CD14-positive monocyte (primary cell): ENCODE measurements at regions not wholly inside any gene's neighbourhood (a gene's known extent, or its start where the extent isn't known, plus 50 kb on each side); places are given as distances from the start of the nearest gene placed in this dataset.

ENCODE experiments used
- DNase-seq, 3 donors: peaks; one replicate each; pipeline ENCODE4 v3.0.0-alpha.2; 2011 to 2022
- H2AFZ ChIP-seq: 2 replicates; pipeline ENCODE4 v1.6.0; 2012; ENCODE audit warnings: mild to moderate bottlenecking, low read depth, low read length, inconsistent platforms; ENCODE audit not compliant: insufficient read depth, poor library complexity, severe bottlenecking
- H3K27ac ChIP-seq, 2 donors: 1 replicate in 1 of 2; 2 replicates in 1 of 2; pipeline ENCODE4 v1.5.1; 2012 to 2013; ENCODE audit warnings: low read length in 2 of 2, control low read depth in 1 of 2, inconsistent platforms in 1 of 2, low read depth in 1 of 2, mild to moderate bottlenecking in 1 of 2
- H3K27me3 ChIP-seq, 2 donors: one replicate each; pipeline versions ENCODE4 v1.6.0 to v1.6.1; 2011 to 2013; ENCODE audit warnings: low read length in 2 of 2; ENCODE audit not compliant: control insufficient read depth in 2 of 2, insufficient read depth in 2 of 2
- H3K36me3 ChIP-seq, 2 donors: replicated peaks in 1 of 2; 1 replicate in 1 of 2; 2 replicates in 1 of 2; pipeline versions ENCODE4 v1.5.1 to v1.6.1; 2012 to 2013; ENCODE audit warnings: low read length in 2 of 2, control low read depth in 1 of 2, inconsistent platforms in 1 of 2, mild to moderate bottlenecking in 1 of 2; ENCODE audit not compliant: insufficient read depth in 2 of 2, control insufficient read depth in 1 of 2
- H3K4me1 ChIP-seq, 2 donors: 1 replicate in 1 of 2; 2 replicates in 1 of 2; pipeline versions ENCODE4 v1.5.1 to v1.6.1; 2012 to 2013; ENCODE audit warnings: low read length in 2 of 2, control low read depth in 1 of 2, inconsistent platforms in 1 of 2, mild to moderate bottlenecking in 1 of 2, moderate library complexity in 1 of 2; ENCODE audit not compliant: insufficient read depth in 2 of 2, control insufficient read depth in 1 of 2
- H3K4me2 ChIP-seq: replicated peaks from 2 replicates; pipeline ENCODE3; 2012; ENCODE audit warnings: low read length, moderate library complexity, mild to moderate bottlenecking; ENCODE audit not compliant: poor library complexity, severe bottlenecking; ENCODE audit errors: extremely low read depth
- H3K4me3 ChIP-seq, 3 experiments: fragments of 200-600 bp in 1 of 3; sonication (generic) in 1 of 3; replicated peaks in 1 of 3; 1 replicate in 2 of 3; 2 replicates in 1 of 3; pipeline ENCODE4 v1.5.1; 2011 to 2013; ENCODE audit warnings: low read length in 3 of 3, mild to moderate bottlenecking in 3 of 3, control low read depth in 2 of 3, low read depth in 2 of 3, inconsistent platforms in 1 of 3, moderate library complexity in 1 of 3
- H3K79me2 ChIP-seq: 2 replicates; pipeline ENCODE4 v1.6.0; 2012; ENCODE audit warnings: mild to moderate bottlenecking, control low read depth, inconsistent platforms, low read length, moderate library complexity; ENCODE audit not compliant: insufficient read depth
- H3K9ac ChIP-seq: 2 replicates; pipeline ENCODE4 v1.6.0; 2017; ENCODE audit warnings: low read length, mild to moderate bottlenecking; ENCODE audit not compliant: insufficient read depth, poor library complexity, severe bottlenecking
- H3K9me3 ChIP-seq, 2 donors: replicated peaks in 1 of 2; 1 replicate in 1 of 2; 2 replicates in 1 of 2; pipeline versions ENCODE4 v1.5.1 to v1.6.1; 2012 to 2013; ENCODE audit warnings: low read length in 2 of 2, control low read depth in 1 of 2; ENCODE audit not compliant: control insufficient read depth in 1 of 2, insufficient read depth in 1 of 2
- H4K20me1 ChIP-seq: 2 replicates; pipeline ENCODE4 v1.6.0; 2012; ENCODE audit warnings: mild to moderate bottlenecking, low read length, control low read depth, moderate library complexity; ENCODE audit not compliant: insufficient read depth
- H3K27ac Mint-ChIP-seq, 7 donors: one replicate each; pipeline ENCODE4 v1.8.0; 2020; ENCODE audit warnings: mild to moderate bottlenecking in 7 of 7, mixed read lengths in 7 of 7, moderate library complexity in 6 of 7, inconsistent platforms in 2 of 7
- H3K27me3 Mint-ChIP-seq, 3 donors: one replicate each; pipeline ENCODE4 v1.8.0; 2021 to 2022; ENCODE audit warnings: low read depth in 3 of 3, mild to moderate bottlenecking in 3 of 3, mixed read lengths in 3 of 3, moderate library complexity in 3 of 3, inconsistent platforms in 1 of 3
- H3K36me3 Mint-ChIP-seq, 2 donors: one replicate each; pipeline ENCODE4 v1.8.0; 2020; ENCODE audit warnings: mixed read lengths in 2 of 2, inconsistent platforms in 1 of 2, mild to moderate bottlenecking in 1 of 2
- H3K4me1 Mint-ChIP-seq: one replicate; pipeline ENCODE4 v1.8.0; 2020; ENCODE audit warnings: mild to moderate bottlenecking, mixed read lengths
- H3K4me3 Mint-ChIP-seq, 2 donors: one replicate each; pipeline ENCODE4 v1.8.0; 2020; ENCODE audit warnings: mild to moderate bottlenecking in 2 of 2, mixed read lengths in 2 of 2, moderate library complexity in 1 of 2
- H3K9me3 Mint-ChIP-seq, 7 donors: one replicate each; pipeline ENCODE4 v1.8.0; 2020 to 2022; ENCODE audit warnings: mixed read lengths in 7 of 7, mild to moderate bottlenecking in 6 of 7, moderate library complexity in 6 of 7, inconsistent platforms in 2 of 7
- CTCF ChIP-seq: fragments of 200-600 bp; IDR thresholded peaks from one replicate; pipeline ENCODE4 v1.8.0; 2022; ENCODE audit warnings: antibody characterized with exemption, mild to moderate bottlenecking
- WGBS: methylation state at CpG from one replicate; pipeline ENCODE4 v1.1.5; 2013; ENCODE audit warnings: missing lambda C conversion rate; ENCODE audit not compliant: insufficient coverage; 5-methylcytosine and 5-hydroxymethylcytosine counted together
- intact Hi-C, 2 donors: fragments of 100-400 bp; cut with micrococcal nuclease; formaldehyde crosslinking; loops; one replicate each; pipeline versions ENCODE4 v1.15.0 to v1.15.1; 2023

DNA sequence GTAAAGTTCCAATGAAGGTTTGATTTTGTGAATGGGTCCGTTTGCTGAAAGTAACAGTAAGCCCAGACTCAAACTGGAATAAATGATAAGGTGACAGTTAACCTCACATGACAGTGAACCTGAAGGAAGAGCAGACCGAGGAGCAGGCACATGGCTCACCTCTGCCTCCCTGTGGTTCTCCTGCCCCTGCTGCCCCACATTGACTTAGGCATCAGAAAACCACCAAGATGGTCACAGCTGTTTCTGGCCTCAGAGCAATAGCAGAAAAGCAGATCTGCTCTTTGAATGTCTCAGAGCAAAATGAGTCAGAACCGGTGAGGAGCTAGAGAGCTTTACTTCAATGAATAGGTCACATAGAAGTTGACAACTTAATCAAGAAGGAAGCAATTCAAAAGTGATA, 487.6 kb downstream of the METTL4 start:
- H3K79me2 ChIP-seq, result no peaks in the 10 kb centered on the region
- H3K9me3 ChIP-seq, result no peaks in the 10 kb centered on the region
- no peak overlapping the region for H3K27ac ChIP-seq
- no peaks in the 10 kb centered on the region for H4K20me1 ChIP-seq
- Mint-ChIP-seq H3K4me3 (no peak overlapping the region), H3K36me3 (no peaks in the 10 kb centered on the region), H3K27ac (no peak overlapping the region), H3K9me3 (no peaks in the 10 kb centered on the region), H3K4me1 (peaks cover 16% of the 10 kb centered on the region), H3K27me3 (no peaks in the 10 kb centered on the region)
- WGBS, result 33% methylated on average over 3 of the region's 3 CpGs
- H2AFZ ChIP-seq, result no peak overlapping the region
- no peak overlapping the region for H3K4me2 ChIP-seq
- DNase-seq, result no peak
- TF ChIP-seq CTCF, result no peak
- no peak overlapping the region for H3K9ac ChIP-seq
- intact Hi-C loops, result no loop called here
- H3K4me3 ChIP-seq, result no peak overlapping the region
- peaks cover 10 to 12% of the 10 kb centered on the region in 2 donors for H3K4me1 ChIP-seq
- H3K27me3 ChIP-seq, result no peaks in the 10 kb centered on the region
- no peaks in the 10 kb centered on the region for H3K36me3 ChIP-seq

DNA sequence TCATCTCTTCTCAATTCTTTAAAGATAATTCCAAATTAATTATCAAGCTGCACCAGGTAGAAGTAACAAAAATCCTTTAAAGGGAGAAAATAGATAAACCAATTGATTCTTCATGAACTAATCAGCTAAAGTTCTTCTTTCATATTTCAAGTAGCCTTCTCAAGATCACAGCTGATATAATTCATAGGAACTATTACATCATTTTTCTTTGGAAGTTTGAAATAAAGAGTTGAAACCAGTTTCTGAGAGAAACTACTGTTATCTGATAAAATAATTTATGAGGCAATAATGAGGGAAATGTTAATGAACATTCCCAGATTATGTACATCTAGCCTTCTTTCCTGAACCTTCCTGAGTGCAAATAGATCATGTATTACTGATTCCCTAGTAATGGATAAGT, 484.9 kb downstream of the METTL4 start:
- Histone ChIP-seq H3K27me3 (no peaks in the 10 kb centered on the region), H3K36me3 (no peaks in the 10 kb centered on the region), H3K9me3 (no peaks in the 10 kb centered on the region), H3K9ac (no peak overlapping the region), H3K4me1 (peaks cover 10 to 12% of the 10 kb centered on the region in 2 donors), H3K27ac (no peak overlapping the region), H2AFZ (no peak overlapping the region), H3K79me2 (no peaks in the 10 kb centered on the region), H3K4me3 (no peak overlapping the region), H3K4me2 (no peak overlapping the region), H4K20me1 (no peaks in the 10 kb centered on the region)
- TF ChIP-seq CTCF, result no peak
- DNase-seq, result no peak
- Mint-ChIP-seq H3K4me3 (no peak overlapping the region), H3K27me3 (no peaks in the 10 kb centered on the region), H3K27ac (no peak overlapping the region), H3K4me1 (peaks cover 18% of the 10 kb centered on the region), H3K9me3 (no peaks in the 10 kb centered on the region), H3K36me3 (no peaks in the 10 kb centered on the region)
- intact Hi-C loops, result no loop called here
